ENCODE measurements at regions not wholly inside any gene's neighbourhood (a gene's known extent, or its start where the extent isn't known, plus 50 kb on each side); places are given as distances from the start of the nearest gene placed in this dataset.

DNA sequence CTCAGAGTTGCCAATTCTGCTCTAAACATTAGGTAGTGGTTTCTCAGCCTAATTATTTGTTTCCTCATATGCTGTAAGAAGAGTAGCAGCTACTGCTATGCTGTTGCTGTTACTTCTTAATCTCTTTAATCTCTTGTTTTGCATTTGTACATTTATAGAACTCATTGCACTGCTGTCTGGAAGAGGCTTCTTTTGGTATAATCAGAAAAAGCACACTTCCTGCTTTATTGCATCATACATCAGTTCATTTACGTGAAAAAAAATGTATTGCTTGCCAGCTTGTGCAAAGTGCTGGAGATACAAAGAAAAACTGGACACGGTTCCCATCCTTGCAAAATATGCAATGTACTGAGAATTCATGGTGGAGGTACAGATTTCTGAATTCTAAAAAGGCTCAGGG, 332.0 kb downstream of the GRXCR1 start:
- TF ChIP-seq FOXP2 (optimal IDR thresholded peaks at IDR 0.05; ENCODE audit: borderline replicate concordance, extremely low read depth, extremely low read length, insufficient read depth) (no peak), SIN3A (IDR thresholded peaks at IDR 0.05; ENCODE audit: borderline replicate concordance, insufficient read depth, low read length) (no peak), TAF1 (IDR thresholded peaks at IDR 0.05; ENCODE audit: borderline replicate concordance, insufficient read depth, low read length) (no peak), POLR2AphosphoS5 (IDR thresholded peaks at IDR 0.05; ENCODE audit: low read depth, low read length) (no peak)

GRCh38 chr4:43233321-43233720, 340.8 kb downstream of the GRXCR1 start:
- TF ChIP-seq FOXP2 (optimal IDR thresholded peaks at IDR 0.05; ENCODE audit: borderline replicate concordance, extremely low read depth, extremely low read length, insufficient read depth) (no peak), TAF1 (IDR thresholded peaks at IDR 0.05; ENCODE audit: borderline replicate concordance, insufficient read depth, low read length) (no peak), SIN3A (IDR thresholded peaks at IDR 0.05; ENCODE audit: borderline replicate concordance, insufficient read depth, low read length) (no peak)

DNA sequence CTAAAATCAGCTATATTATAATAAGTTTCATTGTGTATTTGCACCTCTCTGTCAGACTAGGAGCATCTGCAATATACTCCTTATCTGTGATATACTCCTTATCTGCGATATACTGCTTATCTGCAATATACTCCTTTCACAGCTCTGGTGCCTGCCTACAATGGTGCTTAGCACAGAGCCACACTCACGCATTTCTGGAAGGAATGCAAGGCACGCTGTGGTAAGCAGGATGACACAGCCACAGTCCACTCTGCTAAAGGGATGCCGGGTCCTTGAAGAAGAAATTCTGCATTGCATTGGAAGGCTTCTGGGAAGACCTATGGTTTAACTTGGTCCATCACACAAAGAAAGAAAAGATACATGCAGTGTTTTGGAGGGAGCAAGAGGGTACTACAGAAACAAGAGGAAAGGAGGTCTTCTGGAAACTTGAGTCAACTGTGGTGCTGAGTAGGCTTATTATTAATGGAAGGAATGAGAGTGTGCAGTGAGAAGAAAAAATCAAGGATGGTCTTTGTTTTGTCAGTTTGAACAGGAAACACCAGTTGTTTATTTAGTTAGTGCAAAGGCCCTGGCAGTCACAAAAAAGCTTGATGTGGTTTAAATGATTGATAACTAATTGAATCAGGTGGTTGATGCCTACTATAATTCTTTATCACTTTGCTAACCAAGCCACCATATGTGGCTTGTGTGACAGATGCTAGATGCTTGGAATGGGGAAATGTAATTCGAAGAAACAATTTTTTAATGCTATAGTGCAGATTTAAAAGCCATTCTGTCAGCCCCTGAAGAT, 342.3 kb downstream of the GRXCR1 start:
- TF ChIP-seq TAF1 (IDR thresholded peaks at IDR 0.05; ENCODE audit: borderline replicate concordance, insufficient read depth, low read length) (no peak), SIN3A (IDR thresholded peaks at IDR 0.05; ENCODE audit: borderline replicate concordance, insufficient read depth, low read length) (no peak), POLR2AphosphoS5 (IDR thresholded peaks at IDR 0.05; ENCODE audit: low read depth, low read length) (no peak), FOXP2 (optimal IDR thresholded peaks at IDR 0.05; ENCODE audit: borderline replicate concordance, extremely low read depth, extremely low read length, insufficient read depth) (no peak)

DNA sequence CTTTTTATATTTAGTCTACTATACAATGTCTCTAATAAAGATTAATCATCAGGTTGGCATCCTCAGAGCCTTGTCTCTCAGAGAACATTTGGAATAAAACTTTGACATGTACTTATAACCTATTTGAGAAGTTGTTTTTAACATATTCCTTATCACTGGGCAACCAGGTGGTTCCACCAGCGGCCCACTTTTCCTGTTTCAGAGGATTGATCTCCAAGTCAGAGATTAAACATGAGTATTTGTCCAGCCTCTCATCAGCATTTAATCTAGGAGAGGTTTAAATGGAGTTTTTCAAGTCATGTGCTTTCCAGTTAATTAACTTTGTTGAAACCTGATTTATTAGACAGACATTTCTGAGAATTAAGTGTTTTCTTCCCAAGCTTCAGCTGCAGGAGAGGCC, 345.5 kb downstream of the GRXCR1 start:
- TF ChIP-seq POLR2AphosphoS5 (IDR thresholded peaks at IDR 0.05; ENCODE audit: low read depth, low read length) (no peak), FOXP2 (optimal IDR thresholded peaks at IDR 0.05; ENCODE audit: borderline replicate concordance, extremely low read depth, extremely low read length, insufficient read depth) (no peak), TAF1 (IDR thresholded peaks at IDR 0.05; ENCODE audit: borderline replicate concordance, insufficient read depth, low read length) (no peak), SIN3A (IDR thresholded peaks at IDR 0.05; ENCODE audit: borderline replicate concordance, insufficient read depth, low read length) (no peak)
- TF ChIP-seq, protein P1, sequence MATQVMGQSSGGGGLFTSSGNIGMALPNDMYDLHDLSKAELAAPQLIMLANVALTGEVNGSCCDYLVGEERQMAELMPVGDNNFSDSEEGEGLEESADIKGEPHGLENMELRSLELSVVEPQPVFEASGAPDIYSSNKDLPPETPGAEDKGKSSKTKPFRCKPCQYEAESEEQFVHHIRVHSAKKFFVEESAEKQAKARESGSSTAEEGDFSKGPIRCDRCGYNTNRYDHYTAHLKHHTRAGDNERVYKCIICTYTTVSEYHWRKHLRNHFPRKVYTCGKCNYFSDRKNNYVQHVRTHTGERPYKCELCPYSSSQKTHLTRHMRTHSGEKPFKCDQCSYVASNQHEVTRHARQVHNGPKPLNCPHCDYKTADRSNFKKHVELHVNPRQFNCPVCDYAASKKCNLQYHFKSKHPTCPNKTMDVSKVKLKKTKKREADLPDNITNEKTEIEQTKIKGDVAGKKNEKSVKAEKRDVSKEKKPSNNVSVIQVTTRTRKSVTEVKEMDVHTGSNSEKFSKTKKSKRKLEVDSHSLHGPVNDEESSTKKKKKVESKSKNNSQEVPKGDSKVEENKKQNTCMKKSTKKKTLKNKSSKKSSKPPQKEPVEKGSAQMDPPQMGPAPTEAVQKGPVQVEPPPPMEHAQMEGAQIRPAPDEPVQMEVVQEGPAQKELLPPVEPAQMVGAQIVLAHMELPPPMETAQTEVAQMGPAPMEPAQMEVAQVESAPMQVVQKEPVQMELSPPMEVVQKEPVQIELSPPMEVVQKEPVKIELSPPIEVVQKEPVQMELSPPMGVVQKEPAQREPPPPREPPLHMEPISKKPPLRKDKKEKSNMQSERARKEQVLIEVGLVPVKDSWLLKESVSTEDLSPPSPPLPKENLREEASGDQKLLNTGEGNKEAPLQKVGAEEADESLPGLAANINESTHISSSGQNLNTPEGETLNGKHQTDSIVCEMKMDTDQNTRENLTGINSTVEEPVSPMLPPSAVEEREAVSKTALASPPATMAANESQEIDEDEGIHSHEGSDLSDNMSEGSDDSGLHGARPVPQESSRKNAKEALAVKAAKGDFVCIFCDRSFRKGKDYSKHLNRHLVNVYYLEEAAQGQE (IDR thresholded peaks at IDR 0.05; ENCODE audit: insufficient read depth in 1 of 2, low read depth in 2 of 2, low read length in 2 of 2), result no peak

DNA sequence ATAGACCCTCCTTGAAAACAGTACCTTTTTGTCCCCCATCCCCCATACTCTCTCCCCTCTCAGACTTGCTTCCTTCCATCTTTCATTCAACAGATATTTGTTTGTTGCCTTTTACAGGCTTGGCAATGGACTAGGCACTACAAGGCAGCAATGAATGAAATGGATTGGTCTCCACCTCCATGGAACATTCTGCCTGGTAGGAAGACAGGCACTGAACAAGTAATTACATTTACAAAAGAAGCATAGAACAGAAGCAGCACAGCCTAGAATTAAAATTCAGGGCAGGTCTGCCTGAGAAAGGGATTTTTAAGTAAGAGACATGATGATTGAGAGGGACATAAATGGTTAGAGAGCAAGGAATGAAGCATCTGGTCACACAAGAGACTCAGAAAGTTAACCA, 346.1 kb downstream of the GRXCR1 start:
- TF ChIP-seq TAF1 (IDR thresholded peaks at IDR 0.05; ENCODE audit: borderline replicate concordance, insufficient read depth, low read length) (no peak), FOXP2 (optimal IDR thresholded peaks at IDR 0.05; ENCODE audit: borderline replicate concordance, extremely low read depth, extremely low read length, insufficient read depth) (no peak), POLR2AphosphoS5 (IDR thresholded peaks at IDR 0.05; ENCODE audit: low read depth, low read length) (no peak), SIN3A (IDR thresholded peaks at IDR 0.05; ENCODE audit: borderline replicate concordance, insufficient read depth, low read length) (no peak)
- TF ChIP-seq, protein P1 (IDR thresholded peaks at IDR 0.05; ENCODE audit: insufficient read depth in 1 of 2, low read depth in 2 of 2, low read length in 2 of 2), result no peak

GRCh38 chr4:43241104-43241503, 348.6 kb downstream of the GRXCR1 start:
- TF ChIP-seq FOXP2 (optimal IDR thresholded peaks at IDR 0.05; ENCODE audit: borderline replicate concordance, extremely low read depth, extremely low read length, insufficient read depth), result no peak
- no peak for TF ChIP-seq TAF1 (IDR thresholded peaks at IDR 0.05; ENCODE audit: borderline replicate concordance, insufficient read depth, low read length)
- no peak for TF ChIP-seq POLR2AphosphoS5 (IDR thresholded peaks at IDR 0.05; ENCODE audit: low read depth, low read length)
- no peak for TF ChIP-seq SIN3A (IDR thresholded peaks at IDR 0.05; ENCODE audit: borderline replicate concordance, insufficient read depth, low read length)
- TF ChIP-seq, protein P1 (IDR thresholded peaks at IDR 0.05; ENCODE audit: insufficient read depth in 1 of 2, low read depth in 2 of 2, low read length in 2 of 2), result no peak
